HepG2 (cell line): ENCODE measurements at regions not wholly inside any gene's neighbourhood (a gene's known extent, or its start where the extent isn't known, plus 50 kb on each side); places are given as distances from the start of the nearest gene placed in this dataset.

Source experiments
- ATF1 ChIP-seq: IDR thresholded peaks from 2 replicates; pipeline ENCODE4 v1.6.1; 2016; ENCODE audit warnings: mild to moderate bottlenecking, control low read depth
- CEBPG ChIP-seq: IDR thresholded peaks from 2 replicates; pipeline ENCODE4 v1.6.1; 2016
- CENPBD1 ChIP-seq: sonication (generic); formaldehyde crosslinking; IDR thresholded peaks from 2 replicates; pipeline ENCODE4 v1.8.0; 2022; ENCODE audit warnings: missing genetic modification reagents, low read depth, mild to moderate bottlenecking, borderline replicate concordance
- DNMT3B ChIP-seq: conservative IDR thresholded peaks from 2 replicates; pipeline ENCODE4 v1.6.1; 2016; ENCODE audit warnings: missing biosample characterization, control low read depth
- E2F1 ChIP-seq: sonication (generic); formaldehyde crosslinking; IDR thresholded peaks from 2 replicates; pipeline ENCODE4 v1.5.0; 2020; ENCODE audit warnings: missing genetic modification reagents
- ERF ChIP-seq: IDR thresholded peaks from 2 replicates; pipeline ENCODE4 v1.6.1; 2018; ENCODE audit warnings: missing biosample characterization, missing genetic modification reagents
- IRF2 ChIP-seq: IDR thresholded peaks from 2 replicates; pipeline ENCODE4 v1.6.1; 2018; ENCODE audit warnings: missing genetic modification reagents, missing compliant biosample characterization
- KAT8 ChIP-seq: IDR thresholded peaks from 2 replicates; pipeline ENCODE4 v1.6.1; 2016; ENCODE audit warnings: missing genetic modification reagents, missing compliant biosample characterization
- NR2C2 ChIP-seq: sonication (generic); formaldehyde crosslinking; IDR thresholded peaks from 2 replicates; pipeline ENCODE4 v1.4.0; 2020; ENCODE audit warnings: missing genetic modification reagents, mild to moderate bottlenecking, moderate library complexity, borderline replicate concordance
- NR2F6 ChIP-seq, 2 experiments: IDR thresholded peaks; 2 replicates each; pipeline ENCODE4 v1.6.1; 2016; ENCODE audit warnings: antibody characterized with exemption in 1 of 2, mild to moderate bottlenecking in 1 of 2
- SALL1 ChIP-seq: sonication (generic); formaldehyde crosslinking; IDR thresholded peaks from 2 replicates; pipeline ENCODE4 v1.8.0; 2022; ENCODE audit warnings: mild to moderate bottlenecking, missing genetic modification reagents
- SMARCE1 ChIP-seq: fragments of 450-650 bp; IDR thresholded peaks from 2 replicates; pipeline ENCODE4 v1.6.1; 2017; ENCODE audit warnings: borderline replicate concordance
- SNAPC4 ChIP-seq: sonication (generic); formaldehyde crosslinking; IDR thresholded peaks from 2 replicates; pipeline ENCODE4 v1.4.0; 2020; ENCODE audit warnings: mild to moderate bottlenecking, missing genetic modification reagents
- SP5 ChIP-seq: IDR thresholded peaks from 2 replicates; pipeline ENCODE4 v1.6.1; 2016; ENCODE audit warnings: low read depth, borderline replicate concordance
- ZFAT ChIP-seq: sonication (generic); formaldehyde crosslinking; conservative IDR thresholded peaks from 2 replicates; pipeline ENCODE4 v1.8.1; 2023; ENCODE audit warnings: missing genetic modification reagents, inconsistent platforms
- ZMAT3 ChIP-seq: sonication (generic); formaldehyde crosslinking; conservative IDR thresholded peaks from 2 replicates; pipeline ENCODE4 v1.7.0; 2021; ENCODE audit warnings: missing genetic modification reagents
- ZNF3 ChIP-seq: IDR thresholded peaks from 2 replicates; pipeline ENCODE4 v1.7.0; 2017; ENCODE audit warnings: inconsistent platforms
- ZNF615 ChIP-seq: sonication (generic); formaldehyde crosslinking; IDR thresholded peaks from 2 replicates; pipeline ENCODE4 v1.5.0; 2020; ENCODE audit warnings: mild to moderate bottlenecking, missing genetic modification reagents, borderline replicate concordance
- ZNF703 ChIP-seq: sonication (generic); formaldehyde crosslinking; IDR thresholded peaks from 2 replicates; pipeline ENCODE4 v1.5.1; 2020; ENCODE audit warnings: missing genetic modification reagents, mild to moderate bottlenecking, moderate library complexity, borderline replicate concordance
- ZNF749 ChIP-seq: sonication (generic); formaldehyde crosslinking; IDR thresholded peaks from 2 replicates; pipeline ENCODE4 v1.8.0; 2022; ENCODE audit warnings: mild to moderate bottlenecking, missing genetic modification reagents, moderate library complexity, borderline replicate concordance
- ZNF770 ChIP-seq: sonication (generic); formaldehyde crosslinking; IDR thresholded peaks from 2 replicates; pipeline ENCODE4 v1.5.0; 2020; ENCODE audit warnings: mild to moderate bottlenecking, missing genetic modification reagents
- ZNF784 ChIP-seq: sonication (generic); formaldehyde crosslinking; IDR thresholded peaks from 2 replicates; pipeline ENCODE4 v1.5.1; 2020; ENCODE audit warnings: missing genetic modification reagents, mild to moderate bottlenecking, borderline replicate concordance

GRCh38 chr14:54102051-54102456, 145.4 kb upstream of the BMP4 start (continued):
- TF ChIP-seq ZNF770 (CRISPR knock-in tag) (no peak), SMARCE1 (no peak), ZNF3 (CRISPR knock-in tag) (no peak), ERF (CRISPR knock-in tag) (peak; percentile 38; the same call in 1 of the 2 replicates), SALL1 (peak; percentile 83; the same call in 1 of the 2 replicates), SNAPC4 (CRISPR knock-in tag) (no peak), IRF2 (CRISPR knock-in tag) (0 out of 2 replicates have a peak, but pooled peaks have one; percentile 44), ZNF615 (CRISPR knock-in tag) (no peak), ATF1 (CRISPR knock-in tag) (peak; percentile 46; the same call in 1 of the 2 replicates), ZNF784 (CRISPR knock-in tag) (no peak), DNMT3B (CRISPR knock-in tag) (0 out of 2 replicates have a peak, but pooled peaks have one; percentile 44), NR2C2 (no peak), E2F1 (CRISPR knock-in tag) (peak; percentile 42; the same call in 1 of the 2 replicates), CEBPG (CRISPR knock-in tag) (peak; percentile 94), ZNF703 (CRISPR knock-in tag) (0 out of 2 replicates have a peak, but pooled peaks have one; percentile 45), KAT8 (CRISPR knock-in tag) (peak; percentile 46; the same call in 1 of the 2 replicates), SP5 (peak; percentile 19; the same call in 1 of the 2 replicates), ZNF749 (CRISPR knock-in tag) (no peak), CENPBD1 (CRISPR knock-in tag) (no peak), ZMAT3 (CRISPR knock-in tag) (0 out of 2 replicates have a peak, but pooled peaks have one; percentile 56), NR2F6 (IDR thresholded peaks at IDR 0.05) (peak; percentile 95), NR2F6 (CRISPR knock-in tag; IDR thresholded peaks at IDR 0.05) (peak; percentile 91), ZFAT (no peak)
